ENCODE measurements at regions not wholly inside any gene's neighbourhood (a gene's known extent, or its start where the extent isn't known, plus 50 kb on each side); places are given as distances from the start of the nearest gene placed in this dataset.

GRCh38 chr9:81234924-81235610 lies 454.3 kb downstream of the TLE1 start:
- H3K27me3 ChIP-seq (ENCODE audit: insufficient read depth in 3 of 3, low read length in 2 of 3), result no peaks in the 10 kb centered on the region
- H3K9me3 ChIP-seq, result no peaks in the 10 kb centered on the region
- WGBS, 3 donors, result 83 to 88% (median 84%) methylated on average over 6 of the region's 6 CpGs
- ATAC-seq (no peak), DNase-seq (no peak)
- intact Hi-C loops (cut with DNase I), result no loop called here
- no peak overlapping the region for H3K27ac ChIP-seq
- no peaks in the 10 kb centered on the region for H3K36me3 ChIP-seq (ENCODE audit: insufficient read depth in 1 of 2, low read depth in 1 of 2)
- TF ChIP-seq CTCF (IDR thresholded peaks at IDR 0.05), result no peak
- H3K4me3 ChIP-seq, result no peak overlapping the region
- H3K4me1 ChIP-seq, result no peaks in the 10 kb centered on the region

DNA sequence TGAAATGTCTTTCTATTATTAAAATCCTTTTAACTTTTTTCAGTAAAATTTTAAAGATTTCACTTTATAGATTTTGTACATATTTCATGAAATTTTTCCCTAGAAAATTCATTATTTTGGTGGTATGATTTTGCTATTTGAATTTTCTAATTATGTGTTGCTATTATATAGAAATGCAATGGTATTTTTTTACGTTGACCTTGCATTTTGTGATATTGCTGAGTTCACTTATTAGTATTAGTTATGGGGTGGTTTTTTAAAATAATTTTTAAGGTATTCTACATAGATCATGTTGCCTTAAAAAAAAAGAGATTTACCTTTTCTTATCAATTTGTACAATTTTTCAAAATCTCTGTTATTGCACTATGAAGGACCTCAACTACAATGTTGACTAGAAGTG lies 458.3 kb downstream of the TLE1 start:
- intact Hi-C loops (cut with DNase I), result no loop called here
- Histone ChIP-seq H3K36me3 (ENCODE audit: insufficient read depth in 1 of 2, low read depth in 1 of 2) (no peaks in the 10 kb centered on the region), H3K27ac (no peak overlapping the region), H3K27me3 (ENCODE audit: insufficient read depth in 3 of 3, low read length in 2 of 3) (no peaks in the 10 kb centered on the region), H3K4me3 (no peak overlapping the region), H3K9me3 (no peaks in the 10 kb centered on the region), H3K4me1 (no peaks in the 10 kb centered on the region)
- ATAC-seq (no peak), DNase-seq (no peak)
- no peak for TF ChIP-seq CTCF (IDR thresholded peaks at IDR 0.05)
- 0 to 100% (median 2%) methylated on average over 1 of the region's 1 CpG for WGBS, 3 donors

GRCh38 chr9:81227507-81228245 lies 461.7 kb downstream of the TLE1 start:
- no peak for ATAC-seq
- no peak for DNase-seq
- Histone ChIP-seq H3K9me3 (no peaks in the 10 kb centered on the region), H3K4me3 (no peak overlapping the region), H3K36me3 (ENCODE audit: insufficient read depth in 1 of 2, low read depth in 1 of 2) (no peaks in the 10 kb centered on the region), H3K27ac (no peak overlapping the region), H3K4me1 (no peaks in the 10 kb centered on the region), H3K27me3 (ENCODE audit: insufficient read depth in 3 of 3, low read length in 2 of 3) (no peaks in the 10 kb centered on the region)
- 79 to 86% (median 83%) methylated on average over 6 of the region's 6 CpGs for WGBS, 3 donors
- no peak for TF ChIP-seq CTCF (IDR thresholded peaks at IDR 0.05)
- intact Hi-C loops (cut with DNase I), result no loop called here

- Histone ChIP-seq H3K9me3 (no peaks in the 10 kb centered on the region), H3K27me3 (ENCODE audit: insufficient read depth in 3 of 3, low read length in 2 of 3) (no peaks in the 10 kb centered on the region), H3K4me1 (no peaks in the 10 kb centered on the region), H3K27ac (no peak overlapping the region), H3K4me3 (no peak overlapping the region), H3K36me3 (ENCODE audit: insufficient read depth in 1 of 2, low read depth in 1 of 2) (no peaks in the 10 kb centered on the region)
- intact Hi-C loops (cut with DNase I), result no loop called here
- no peak for TF ChIP-seq CTCF (IDR thresholded peaks at IDR 0.05)
- 82 to 88% (median 84%) methylated on average over 1 of the region's 1 CpG for WGBS, 3 donors
- ATAC-seq (no peak), DNase-seq (no peak)
Observed at GRCh38 chr9:81225596-81225995, 463.8 kb downstream of the TLE1 start.
